IMR-90 (cell line): ENCODE measurements at regions not wholly inside any gene's neighbourhood (a gene's known extent, or its start where the extent isn't known, plus 50 kb on each side); places are given as distances from the start of the nearest gene placed in this dataset.

ENCODE experiments used
- ATAC-seq: fragments of 200-7000 bp; cut with Tn5 transposase; 2 replicates; pipeline ENCODE4 v1.9.1; 2020; ENCODE audit warnings: low read depth, mild to moderate bottlenecking, moderate library complexity
- BruUV-seq: library from RNA; stranded (reverse); fragments of 400-500 nt; replicated peaks from 2 replicates; lab custom pipeline; 2021; lab: Mats Ljungman, UMichigan
- CTCF ChIA-PET: fragments of 300-600 bp; formaldehyde crosslinking; extraction: SDS; loops from one replicate; lab custom pipeline; 2021; ENCODE audit warnings: antibody characterized with exemption; lab: Yijun Ruan, JAX
- POLR2A ChIA-PET: fragments of 300-600 bp; sonication (Branson Sonifier 250); formaldehyde crosslinking; loops from one replicate; lab custom pipeline; 2022; ENCODE audit warnings: antibody characterized with exemption; ENCODE audit not compliant: unreplicated experiment; lab: Charles Lee
- DNase-seq: peaks from one replicate; pipeline ENCODE4 v3.0.0; 2013
- H2AFZ ChIP-seq: replicated peaks from 2 replicates; pipeline ENCODE3; 2013; ENCODE audit warnings: low read length, mild to moderate bottlenecking; ENCODE audit not compliant: poor library complexity
- H2AK5ac ChIP-seq: 2 replicates; pipeline ENCODE4 v1.6.1; 2013; ENCODE audit warnings: low read depth, low read length, inconsistent platforms
- H2AK9ac ChIP-seq: replicated peaks from 2 replicates; pipeline ENCODE3; 2013; ENCODE audit warnings: mild to moderate bottlenecking, low read depth, low read length, moderate library complexity; ENCODE audit not compliant: poor library complexity
- H2BK120ac ChIP-seq: 2 replicates; pipeline ENCODE4 v1.6.1; 2013; ENCODE audit warnings: low read depth, low read length, inconsistent platforms
- H2BK15ac ChIP-seq: 3 replicates; pipeline ENCODE4 v1.6.1; 2013; ENCODE audit warnings: low read depth, low read length, inconsistent platforms
- H2BK20ac ChIP-seq: 2 replicates; pipeline ENCODE4 v1.6.1; 2013; ENCODE audit warnings: low read depth, mild to moderate bottlenecking, inconsistent platforms, low read length, moderate library complexity
- H2BK5ac ChIP-seq: 2 replicates; pipeline ENCODE4 v1.6.1; 2013; ENCODE audit warnings: mild to moderate bottlenecking, low read depth, low read length, inconsistent platforms; ENCODE audit not compliant: poor library complexity, severe bottlenecking
- H3K14ac ChIP-seq: replicated peaks from 2 replicates; pipeline ENCODE4 v1.6.1; 2013; ENCODE audit warnings: low read depth, low read length, inconsistent platforms
- H3K18ac ChIP-seq: 2 replicates; pipeline ENCODE4 v1.6.1; 2013; ENCODE audit warnings: low read depth, low read length, control low read depth
- H3K23ac ChIP-seq: 2 replicates; pipeline ENCODE4 v1.6.1; 2013; ENCODE audit warnings: low read depth, low read length, inconsistent platforms
- H3K27ac ChIP-seq: 2 replicates; pipeline ENCODE4 v1.5.1; 2013; ENCODE audit warnings: mild to moderate bottlenecking, control low read depth, low read length; ENCODE audit not compliant: insufficient read depth
- H3K27me3 ChIP-seq: 2 replicates; pipeline ENCODE4 v1.6.1; 2013; ENCODE audit warnings: low read length; ENCODE audit not compliant: control insufficient read depth, insufficient read depth
- H3K36me3 ChIP-seq: 2 replicates; pipeline ENCODE4 v1.6.1; 2013; ENCODE audit warnings: low read length, mixed read lengths; ENCODE audit not compliant: control insufficient read depth, insufficient read depth
- H3K4ac ChIP-seq: 2 replicates; pipeline ENCODE4 v1.6.1; 2013; ENCODE audit warnings: low read depth, low read length, inconsistent platforms
- H3K4me1 ChIP-seq: 2 replicates; pipeline ENCODE4 v1.6.1; 2013; ENCODE audit warnings: low read length, mixed read lengths; ENCODE audit not compliant: control insufficient read depth, insufficient read depth
- H3K4me2 ChIP-seq: 2 replicates; pipeline ENCODE4 v1.6.1; 2013; ENCODE audit warnings: low read depth, mild to moderate bottlenecking, control low read depth, low read length, moderate library complexity
- H3K4me3 ChIP-seq: 2 replicates; pipeline ENCODE4 v1.5.1; 2013; ENCODE audit warnings: low read depth, mild to moderate bottlenecking, control low read depth, low read length, moderate library complexity; ENCODE audit not compliant: insufficient read depth
- H3K56ac ChIP-seq: 2 replicates; pipeline ENCODE4 v1.6.1; 2013; ENCODE audit warnings: low read length, inconsistent platforms; ENCODE audit not compliant: insufficient read depth; ENCODE audit errors: extremely low read depth
- H3K79me1 ChIP-seq, 2 experiments: 2 replicates each; pipeline ENCODE4 v1.6.1; 2013; ENCODE audit warnings: low read length in 2 of 2, inconsistent platforms in 1 of 2, low read depth in 1 of 2
- H3K9ac ChIP-seq: 2 replicates; pipeline ENCODE4 v1.6.1; 2013; ENCODE audit warnings: low read depth, low read length, control low read depth
- H3K9me1 ChIP-seq: 2 replicates; pipeline ENCODE4 v1.6.1; 2013; ENCODE audit warnings: low read length, inconsistent platforms; ENCODE audit not compliant: insufficient read depth
- H3K9me3 ChIP-seq: 2 replicates; pipeline ENCODE4 v1.6.1; 2013; ENCODE audit warnings: low read length; ENCODE audit not compliant: control insufficient read depth, insufficient read depth
- H4K20me1 ChIP-seq: 2 replicates; pipeline ENCODE4 v1.6.1; 2013; ENCODE audit warnings: low read length, inconsistent platforms; ENCODE audit not compliant: insufficient read depth
- H4K5ac ChIP-seq: 2 replicates; pipeline ENCODE4 v1.6.1; 2013; ENCODE audit warnings: mild to moderate bottlenecking, low read depth, low read length, control low read depth
- H4K8ac ChIP-seq, 2 experiments: 2 replicates each; pipeline ENCODE4 v1.6.1; 2013; ENCODE audit warnings: low read depth in 2 of 2, low read length in 2 of 2, control low read depth in 1 of 2, inconsistent platforms in 1 of 2
- H4K91ac ChIP-seq: 2 replicates; pipeline ENCODE4 v1.6.1; 2013; ENCODE audit warnings: low read depth, low read length, inconsistent platforms; ENCODE audit not compliant: insufficient read depth
- BHLHE40 ChIP-seq: fragments of 150-350 bp; IDR thresholded peaks from 2 replicates; pipeline ENCODE4 v1.6.1; 2016; ENCODE audit warnings: mild to moderate bottlenecking, low read depth, low read length
- CEBPB ChIP-seq: IDR thresholded peaks from 2 replicates; pipeline ENCODE4 v1.6.1; 2012; ENCODE audit warnings: low read depth, low read length, improper control_type of control experiment
- CHD1 ChIP-seq: IDR thresholded peaks from 2 replicates; pipeline ENCODE4 v1.6.1; 2012; ENCODE audit warnings: low read depth, low read length, improper control_type of control experiment
- FOS ChIP-seq: fragments of 150-350 bp; IDR thresholded peaks from 2 replicates; pipeline ENCODE4 v1.6.1; 2016; ENCODE audit warnings: low read depth, low read length
- MAFK ChIP-seq: IDR thresholded peaks from 2 replicates; pipeline ENCODE4 v1.6.1; 2012; ENCODE audit warnings: low read depth, low read length, improper control_type of control experiment
- MAZ ChIP-seq: IDR thresholded peaks from 2 replicates; pipeline ENCODE4 v1.6.1; 2012; ENCODE audit warnings: low read depth, mild to moderate bottlenecking, low read length, improper control_type of control experiment, moderate library complexity, borderline replicate concordance
- MXI1 ChIP-seq: IDR thresholded peaks from 2 replicates; pipeline ENCODE4 v1.6.1; 2012; ENCODE audit warnings: low read depth, mild to moderate bottlenecking, low read length, moderate library complexity, borderline replicate concordance
- NFE2L2 ChIP-seq: fragments of 150-350 bp; IDR thresholded peaks from 2 replicates; pipeline ENCODE4 v1.6.1; 2016; ENCODE audit warnings: low read depth, mild to moderate bottlenecking, low read length
- POLR2A ChIP-seq: IDR thresholded peaks from 2 replicates; pipeline ENCODE4 v1.6.1; 2012; ENCODE audit warnings: mild to moderate bottlenecking, low read depth, low read length
- RAD21 ChIP-seq: IDR thresholded peaks from 2 replicates; pipeline ENCODE4 v1.6.1; 2012; ENCODE audit warnings: low read length, improper control_type of control experiment
- RCOR1 ChIP-seq: IDR thresholded peaks from 2 replicates; pipeline ENCODE4 v1.6.1; 2012; ENCODE audit warnings: mild to moderate bottlenecking, low read length, improper control_type of control experiment; ENCODE audit not compliant: insufficient replicate concordance
- RFX5 ChIP-seq: IDR thresholded peaks from 2 replicates; pipeline ENCODE4 v1.8.0; 2012; ENCODE audit warnings: low read depth, mild to moderate bottlenecking, low read length, moderate library complexity
- WGBS, 2 experiments: methylation state at CpG; one replicate each; pipeline versions ENCODE4 v1.1.5 to v1.1.7; 2013; ENCODE audit warnings: missing lambda C conversion rate in 2 of 2; ENCODE audit not compliant: insufficient read length in 1 of 2; ENCODE audit errors: extremely low coverage in 2 of 2; 5-methylcytosine and 5-hydroxymethylcytosine counted together
- dilution Hi-C: fragments of 300-500 bp; cut with HindIII; formaldehyde crosslinking; loops from one replicate; pipeline ENCODE4 v1.14.3; 2018; ENCODE audit warnings: low sequenced_read_pairs; ENCODE audit not compliant: unreplicated experiment
- in situ Hi-C: fragments of 300-500 bp; cut with MboI; formaldehyde crosslinking; loops from 3 replicates; pipeline ENCODE4 v1.14.3; 2019; ENCODE audit warnings: low sequenced_read_pairs, inconsistent platforms, mixed read lengths
- intact Hi-C: fragments of 100-400 bp; cut with micrococcal nuclease; formaldehyde crosslinking; loops from 2 replicates; pipeline ENCODE4 v1.10.0; 2022
- TF ChIP-seq, protein P1 (sequence below): conservative IDR thresholded peaks from 2 replicates; pipeline ENCODE4 v1.5.1; 2012; ENCODE audit warnings: mild to moderate bottlenecking, low read depth, low read length, improper control_type of control experiment
- TF ChIP-seq, protein P2 (sequence below): fragments of 150-350 bp; IDR thresholded peaks from 2 replicates; pipeline ENCODE4 v1.6.1; 2017; ENCODE audit warnings: mild to moderate bottlenecking, antibody characterized with exemption, low read length, low read depth
- TF ChIP-seq, protein P3 (sequence below): fragments of 150-350 bp; IDR thresholded peaks from 2 replicates; pipeline ENCODE4 v1.6.1; 2016; ENCODE audit warnings: low read depth, mild to moderate bottlenecking, low read length, moderate library complexity, borderline replicate concordance

GRCh38 chr11:134988495-134988894 lies 576.5 kb upstream of the B3GAT1 start:
- no peak overlapping the region for H2BK20ac ChIP-seq
- H2AK5ac ChIP-seq = no peak overlapping the region
- H3K18ac ChIP-seq = no peak overlapping the region
- H3K9me1 ChIP-seq = no peaks in the 10 kb centered on the region
- POLR2A ChIA-PET = no interaction called here
- no peaks in the 10 kb centered on the region for H3K79me1 ChIP-seq
- CTCF ChIA-PET = no interaction called here
- peaks cover 9% of the 10 kb centered on the region for H3K9me3 ChIP-seq
- TF ChIP-seq RCOR1 (no peak), BHLHE40 (no peak), MAZ (no peak), NFE2L2 (no peak), POLR2A (no peak), RAD21 (no peak), RFX5 (no peak), FOS (no peak), MAFK (no peak), CEBPB (no peak), CHD1 (no peak), MXI1 (no peak)
- TF ChIP-seq, protein P1, sequence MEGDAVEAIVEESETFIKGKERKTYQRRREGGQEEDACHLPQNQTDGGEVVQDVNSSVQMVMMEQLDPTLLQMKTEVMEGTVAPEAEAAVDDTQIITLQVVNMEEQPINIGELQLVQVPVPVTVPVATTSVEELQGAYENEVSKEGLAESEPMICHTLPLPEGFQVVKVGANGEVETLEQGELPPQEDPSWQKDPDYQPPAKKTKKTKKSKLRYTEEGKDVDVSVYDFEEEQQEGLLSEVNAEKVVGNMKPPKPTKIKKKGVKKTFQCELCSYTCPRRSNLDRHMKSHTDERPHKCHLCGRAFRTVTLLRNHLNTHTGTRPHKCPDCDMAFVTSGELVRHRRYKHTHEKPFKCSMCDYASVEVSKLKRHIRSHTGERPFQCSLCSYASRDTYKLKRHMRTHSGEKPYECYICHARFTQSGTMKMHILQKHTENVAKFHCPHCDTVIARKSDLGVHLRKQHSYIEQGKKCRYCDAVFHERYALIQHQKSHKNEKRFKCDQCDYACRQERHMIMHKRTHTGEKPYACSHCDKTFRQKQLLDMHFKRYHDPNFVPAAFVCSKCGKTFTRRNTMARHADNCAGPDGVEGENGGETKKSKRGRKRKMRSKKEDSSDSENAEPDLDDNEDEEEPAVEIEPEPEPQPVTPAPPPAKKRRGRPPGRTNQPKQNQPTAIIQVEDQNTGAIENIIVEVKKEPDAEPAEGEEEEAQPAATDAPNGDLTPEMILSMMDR = no peak
- TF ChIP-seq, protein P2, sequence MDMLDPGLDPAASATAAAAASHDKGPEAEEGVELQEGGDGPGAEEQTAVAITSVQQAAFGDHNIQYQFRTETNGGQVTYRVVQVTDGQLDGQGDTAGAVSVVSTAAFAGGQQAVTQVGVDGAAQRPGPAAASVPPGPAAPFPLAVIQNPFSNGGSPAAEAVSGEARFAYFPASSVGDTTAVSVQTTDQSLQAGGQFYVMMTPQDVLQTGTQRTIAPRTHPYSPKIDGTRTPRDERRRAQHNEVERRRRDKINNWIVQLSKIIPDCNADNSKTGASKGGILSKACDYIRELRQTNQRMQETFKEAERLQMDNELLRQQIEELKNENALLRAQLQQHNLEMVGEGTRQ = no peak
- TF ChIP-seq, protein P3, sequence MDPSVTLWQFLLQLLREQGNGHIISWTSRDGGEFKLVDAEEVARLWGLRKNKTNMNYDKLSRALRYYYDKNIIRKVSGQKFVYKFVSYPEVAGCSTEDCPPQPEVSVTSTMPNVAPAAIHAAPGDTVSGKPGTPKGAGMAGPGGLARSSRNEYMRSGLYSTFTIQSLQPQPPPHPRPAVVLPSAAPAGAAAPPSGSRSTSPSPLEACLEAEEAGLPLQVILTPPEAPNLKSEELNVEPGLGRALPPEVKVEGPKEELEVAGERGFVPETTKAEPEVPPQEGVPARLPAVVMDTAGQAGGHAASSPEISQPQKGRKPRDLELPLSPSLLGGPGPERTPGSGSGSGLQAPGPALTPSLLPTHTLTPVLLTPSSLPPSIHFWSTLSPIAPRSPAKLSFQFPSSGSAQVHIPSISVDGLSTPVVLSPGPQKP = no peak
- DNase-seq (no peak), ATAC-seq (no peak)
- H2BK5ac ChIP-seq = no peak overlapping the region
- H3K4me3 ChIP-seq = no peak overlapping the region
- no peak overlapping the region for H3K14ac ChIP-seq
- H2BK120ac ChIP-seq = no peak overlapping the region
- 0% methylated on average over 2 of the region's 4 CpGs; no CpG with 5 or more reads in 1 of the 2 experiments for WGBS, 2 experiments
- H4K8ac ChIP-seq = no peak overlapping the region
- no peak overlapping the region for H3K27ac ChIP-seq
- no peak overlapping the region for H3K9ac ChIP-seq
- H2AK9ac ChIP-seq = no peak overlapping the region
- H3K56ac ChIP-seq = no peak overlapping the region
- no peaks in the 10 kb centered on the region for H3K36me3 ChIP-seq
- in situ Hi-C loops (no loop called here), intact Hi-C loops (no loop called here), dilution Hi-C loops (no loop called here)
- H2AFZ ChIP-seq = no peak overlapping the region
- H3K4ac ChIP-seq = no peak overlapping the region
- no peaks in the 10 kb centered on the region for H4K20me1 ChIP-seq
- no peak overlapping the region for H3K4me2 ChIP-seq
- no peaks in the 10 kb centered on the region for H3K4me1 ChIP-seq
- H4K91ac ChIP-seq = no peak overlapping the region
- no peak overlapping the region for H3K23ac ChIP-seq
- H2BK15ac ChIP-seq = no peak overlapping the region
- BruUV-seq = no TSS peak
- H3K27me3 ChIP-seq = no peaks in the 10 kb centered on the region
- H4K5ac ChIP-seq = no peak overlapping the region
